GM12878 (cell line): ENCODE measurements at regions not wholly inside any gene's neighbourhood (a gene's known extent, or its start where the extent isn't known, plus 50 kb on each side); places are given as distances from the start of the nearest gene placed in this dataset.

ENCODE experiments used
- ATF3 ChIP-seq: IDR thresholded peaks from 2 replicates; pipeline ENCODE4 v1.6.1; 2011; ENCODE audit warnings: low read depth, mild to moderate bottlenecking, low read length, moderate library complexity, borderline replicate concordance; ENCODE audit errors: extremely low read depth
- CHD2 ChIP-seq: IDR thresholded peaks from 2 replicates; pipeline ENCODE4 v1.6.1; 2011; ENCODE audit warnings: low read depth, low read length, improper control_type of control experiment, borderline replicate concordance
- EZH2 ChIP-seq: IDR thresholded peaks from 2 replicates; pipeline ENCODE4 v1.6.1; 2012; ENCODE audit warnings: low read depth, mild to moderate bottlenecking, control low read depth, inconsistent platforms, low read length, borderline replicate concordance; ENCODE audit not compliant: control insufficient read depth
- FOXK2 ChIP-seq: fragments of 450-650 bp; IDR thresholded peaks from 2 replicates; pipeline ENCODE4 v1.6.1; 2017; ENCODE audit warnings: mild to moderate bottlenecking, moderate library complexity
- KDM1A ChIP-seq: fragments of 200-600 bp; sonication (generic); IDR thresholded peaks from 2 replicates; pipeline ENCODE4 v1.6.1; 2016; ENCODE audit warnings: borderline replicate concordance
- NRF1 ChIP-seq: conservative IDR thresholded peaks from 2 replicates; pipeline ENCODE4 v1.6.1; 2011; ENCODE audit warnings: mild to moderate bottlenecking, low read depth, low read length, improper control_type of control experiment
- SP1 ChIP-seq: IDR thresholded peaks from one replicate; pipeline ENCODE4 v1.6.1; 2011; ENCODE audit warnings: low read depth, low read length
- TCF12 ChIP-seq: IDR thresholded peaks from 2 replicates; pipeline ENCODE4 v1.6.1; 2011; ENCODE audit warnings: low read depth, mild to moderate bottlenecking, low read length
- ZBTB33 ChIP-seq: fragments of 450-650 bp; IDR thresholded peaks from 2 replicates; pipeline ENCODE4 v1.6.1; 2017; ENCODE audit warnings: mild to moderate bottlenecking
- ZBTB40 ChIP-seq: fragments of 450-650 bp; IDR thresholded peaks from 2 replicates; pipeline ENCODE4 v1.6.1; 2016; ENCODE audit warnings: mild to moderate bottlenecking, moderate library complexity, borderline replicate concordance
- TF ChIP-seq, protein P1 (sequence below), 3 experiments: IDR thresholded peaks in 2 of 3; conservative IDR thresholded peaks in 1 of 3; 2 replicates each; pipeline ENCODE4 v1.5.1; 2011; ENCODE audit warnings: low read depth in 3 of 3, low read length in 3 of 3, mild to moderate bottlenecking in 3 of 3, control low read depth in 2 of 3, moderate library complexity in 2 of 3, inconsistent platforms in 1 of 3, mixed read lengths in 1 of 3; ENCODE audit not compliant: control insufficient read depth in 2 of 3, insufficient read depth in 1 of 3; ENCODE audit errors: extremely low read depth in 1 of 3

DNA sequence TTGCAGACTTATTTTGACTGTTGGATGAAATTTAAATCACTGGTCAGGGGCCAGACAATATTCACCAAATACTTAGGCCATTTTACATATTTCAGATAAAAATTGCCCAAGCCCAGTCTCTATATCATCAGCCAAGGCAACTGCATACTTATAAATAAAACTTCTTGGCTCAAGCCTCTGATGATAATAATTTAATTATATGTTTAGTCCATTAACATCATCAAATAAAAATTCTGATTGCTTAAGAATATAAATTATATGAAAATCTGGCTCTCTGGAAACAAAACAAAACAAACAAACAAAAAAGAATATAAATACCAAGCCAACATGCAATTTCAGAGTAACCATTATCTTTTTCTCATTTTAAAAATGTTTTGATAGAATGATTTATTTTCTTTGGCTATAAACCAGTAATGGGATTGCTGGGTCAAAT lies 165.2 kb downstream of the BTG1 start:
- no peak for TF ChIP-seq EZH2
- TF ChIP-seq NRF1: no peak
- no peak for TF ChIP-seq ATF3
- no peak for TF ChIP-seq FOXK2
- no peak for TF ChIP-seq KDM1A
- no peak for TF ChIP-seq ZBTB33
- TF ChIP-seq, protein P1, sequence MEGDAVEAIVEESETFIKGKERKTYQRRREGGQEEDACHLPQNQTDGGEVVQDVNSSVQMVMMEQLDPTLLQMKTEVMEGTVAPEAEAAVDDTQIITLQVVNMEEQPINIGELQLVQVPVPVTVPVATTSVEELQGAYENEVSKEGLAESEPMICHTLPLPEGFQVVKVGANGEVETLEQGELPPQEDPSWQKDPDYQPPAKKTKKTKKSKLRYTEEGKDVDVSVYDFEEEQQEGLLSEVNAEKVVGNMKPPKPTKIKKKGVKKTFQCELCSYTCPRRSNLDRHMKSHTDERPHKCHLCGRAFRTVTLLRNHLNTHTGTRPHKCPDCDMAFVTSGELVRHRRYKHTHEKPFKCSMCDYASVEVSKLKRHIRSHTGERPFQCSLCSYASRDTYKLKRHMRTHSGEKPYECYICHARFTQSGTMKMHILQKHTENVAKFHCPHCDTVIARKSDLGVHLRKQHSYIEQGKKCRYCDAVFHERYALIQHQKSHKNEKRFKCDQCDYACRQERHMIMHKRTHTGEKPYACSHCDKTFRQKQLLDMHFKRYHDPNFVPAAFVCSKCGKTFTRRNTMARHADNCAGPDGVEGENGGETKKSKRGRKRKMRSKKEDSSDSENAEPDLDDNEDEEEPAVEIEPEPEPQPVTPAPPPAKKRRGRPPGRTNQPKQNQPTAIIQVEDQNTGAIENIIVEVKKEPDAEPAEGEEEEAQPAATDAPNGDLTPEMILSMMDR (IDR thresholded peaks at IDR 0.05 in 2 of 3, conservative IDR thresholded peaks at IDR 0.05 in 1 of 3; ENCODE audit: control insufficient read depth in 2 of 3, extremely low read depth in 1 of 3, insufficient read depth in 1 of 3, low read depth in 3 of 3, low read length in 3 of 3): no peak
- no peak for TF ChIP-seq TCF12
- no peak for TF ChIP-seq SP1
- no peak for TF ChIP-seq ZBTB40
- TF ChIP-seq CHD2: no peak
